Activated CD8-positive, alpha-beta memory T cell treated with anti-CD3 and anti-CD28 coated beads, Interleukin-2, amount 50 U/mL, for 24 hours (primary cell): ENCODE measurements at regions not wholly inside any gene's neighbourhood (a gene's known extent, or its start where the extent isn't known, plus 50 kb on each side); places are given as distances from the start of the nearest gene placed in this dataset.

Experiments
- DNase-seq: peaks from one replicate; pipeline ENCODE4 v3.0.0-alpha.2; 2020; ENCODE audit errors: extremely low read depth

DNA sequence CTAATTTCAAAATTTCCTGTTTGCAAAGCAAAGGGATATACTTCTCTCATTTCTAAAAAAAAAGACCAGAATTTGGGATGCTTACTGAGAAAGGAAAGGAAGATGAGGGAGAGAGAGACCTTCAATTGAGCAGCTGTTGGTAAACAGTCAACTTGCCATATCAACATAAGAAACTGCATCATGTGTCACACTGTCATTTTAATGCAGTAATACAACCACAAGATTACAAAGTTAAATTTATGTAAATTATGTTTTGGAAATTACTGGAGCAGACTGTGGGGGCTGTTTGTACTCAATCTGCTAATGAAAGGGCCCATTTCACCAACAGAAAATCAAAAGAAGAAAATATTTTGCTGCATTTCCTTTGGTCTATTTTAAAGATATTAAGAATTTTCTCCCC lies 370.4 kb upstream of the TMPO start:
- DNase-seq = no peak

DNA sequence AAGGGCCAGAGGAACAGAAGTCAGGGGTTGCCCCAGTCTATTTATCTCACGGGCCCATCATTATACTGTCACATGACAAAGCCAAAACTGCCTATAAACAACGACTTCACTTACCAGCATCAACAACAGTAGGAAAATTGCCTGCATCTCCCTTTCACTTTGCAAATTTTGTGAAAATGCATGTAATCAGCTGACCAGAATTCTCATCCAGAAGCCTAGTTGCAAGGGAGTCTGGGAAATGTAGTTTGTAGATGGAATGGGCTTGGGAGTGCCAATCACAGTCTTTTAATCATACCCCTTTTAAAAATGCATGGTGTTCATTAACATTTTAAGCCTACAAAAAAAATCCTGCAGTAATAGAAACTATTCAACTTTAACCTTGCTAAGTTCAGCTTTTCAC lies 369.3 kb upstream of the TMPO start:
- DNase-seq = no peak

DNA sequence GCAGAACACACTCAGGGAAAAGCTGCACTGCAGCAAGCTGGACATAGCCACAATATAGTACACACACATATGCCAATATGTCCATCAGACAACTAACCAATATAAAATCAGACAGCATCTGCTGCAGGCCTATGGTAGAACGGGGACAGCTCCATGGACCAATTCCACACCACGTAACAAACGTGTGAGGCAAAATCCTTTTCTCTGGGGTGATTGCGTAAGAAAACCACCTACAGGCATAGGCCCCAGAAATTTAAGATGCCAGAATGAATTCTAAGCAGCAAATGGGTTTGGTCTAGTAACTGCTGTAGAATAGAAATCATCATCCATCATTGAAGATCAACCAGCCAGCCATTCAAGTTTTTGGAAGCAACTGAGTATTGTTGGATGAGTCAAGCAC lies 368.9 kb upstream of the TMPO start:
- no peak for DNase-seq

DNA sequence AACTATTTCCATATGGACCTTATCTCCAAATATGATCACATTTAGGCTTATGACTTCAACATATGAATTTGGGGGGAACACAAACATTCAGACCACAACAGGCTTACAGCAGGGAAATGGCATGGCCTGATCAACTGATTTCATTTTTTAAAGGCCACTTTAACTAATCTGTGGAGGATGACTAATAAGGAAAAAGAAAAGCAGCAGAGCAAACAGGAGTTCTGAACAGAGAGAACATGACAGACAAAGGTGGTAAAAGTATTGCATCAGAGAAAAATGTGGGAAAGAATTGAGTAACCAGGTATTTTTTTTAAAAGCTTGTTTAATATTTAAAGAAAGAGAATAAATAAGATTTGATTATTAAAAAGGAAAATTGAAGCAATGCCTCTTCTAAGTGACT lies 366.1 kb upstream of the TMPO start:
- DNase-seq = no peak

DNA sequence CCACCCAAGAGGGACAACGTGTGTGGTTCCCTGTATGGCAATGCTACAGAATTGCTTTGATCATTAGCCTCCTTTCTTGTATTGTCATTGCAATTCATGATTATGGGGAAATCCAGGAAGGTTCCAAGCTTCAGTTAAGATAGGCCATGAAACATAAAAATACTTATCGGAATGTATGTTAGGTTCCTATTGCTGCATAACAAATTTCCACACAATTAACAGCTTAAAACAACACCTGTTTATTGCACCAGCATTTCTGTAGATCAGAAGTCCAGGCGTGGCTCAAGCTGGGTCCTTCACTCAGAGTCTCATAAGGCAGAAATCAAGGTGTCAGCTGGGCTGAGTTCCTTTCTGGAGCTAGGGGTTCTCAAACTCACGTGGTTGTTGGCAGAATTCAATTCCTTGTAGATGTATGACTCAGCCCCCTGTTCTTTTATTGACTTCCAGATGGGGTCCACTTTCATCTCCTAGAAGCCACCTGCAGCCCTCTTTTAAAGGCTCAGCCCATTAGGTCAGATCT lies 365.6 kb upstream of the TMPO start:
- no peak for DNase-seq

- DNase-seq = no peak
Measured at GRCh38 chr12:98151105-98151590, 364.2 kb upstream of the TMPO start.

DNA sequence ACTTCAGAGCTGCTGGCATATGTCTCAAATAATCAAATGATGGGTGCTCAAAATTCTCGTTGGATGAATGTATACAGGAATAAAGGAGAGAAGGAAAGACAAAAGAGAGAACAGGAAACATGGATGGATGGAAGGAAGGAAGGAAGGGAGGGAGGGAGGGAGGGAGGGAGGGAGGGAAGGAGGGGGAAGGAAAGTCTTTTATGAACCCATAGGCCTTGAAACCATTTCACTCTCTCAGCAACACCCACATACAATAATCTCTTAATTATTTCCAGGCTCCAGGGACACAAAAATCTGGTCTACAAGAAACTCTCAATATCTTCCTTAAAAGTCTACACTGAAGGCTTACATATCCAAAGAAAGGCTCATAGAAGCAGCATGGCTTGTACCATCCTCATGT lies 363.4 kb upstream of the TMPO start:
- DNase-seq = no peak

GRCh38 chr12:98154850-98155249 lies 360.5 kb upstream of the TMPO start:
- no peak for DNase-seq

DNA sequence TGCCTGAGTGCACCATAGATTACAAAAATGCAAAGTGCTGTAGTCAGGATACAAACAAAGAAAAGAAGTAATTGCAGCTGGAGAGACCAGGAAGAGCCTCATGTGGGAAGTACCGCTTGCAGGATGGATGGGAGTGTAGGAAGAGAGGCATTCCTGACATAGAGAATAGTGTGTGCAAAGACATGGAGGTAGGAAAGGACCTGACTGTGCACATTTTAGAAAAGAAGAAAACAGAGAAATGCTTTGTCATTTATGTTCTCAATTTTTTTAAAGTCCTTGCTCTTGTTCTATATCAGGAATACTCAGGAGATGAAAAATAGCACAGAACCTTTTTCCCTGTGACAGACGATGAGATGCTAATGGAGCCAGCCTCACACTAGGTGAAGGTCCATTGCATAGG lies 358.7 kb upstream of the TMPO start:
- no peak for DNase-seq

- no peak for DNase-seq
Measured at GRCh38 chr12:98162906-98163678, 352.3 kb upstream of the TMPO start.

DNA sequence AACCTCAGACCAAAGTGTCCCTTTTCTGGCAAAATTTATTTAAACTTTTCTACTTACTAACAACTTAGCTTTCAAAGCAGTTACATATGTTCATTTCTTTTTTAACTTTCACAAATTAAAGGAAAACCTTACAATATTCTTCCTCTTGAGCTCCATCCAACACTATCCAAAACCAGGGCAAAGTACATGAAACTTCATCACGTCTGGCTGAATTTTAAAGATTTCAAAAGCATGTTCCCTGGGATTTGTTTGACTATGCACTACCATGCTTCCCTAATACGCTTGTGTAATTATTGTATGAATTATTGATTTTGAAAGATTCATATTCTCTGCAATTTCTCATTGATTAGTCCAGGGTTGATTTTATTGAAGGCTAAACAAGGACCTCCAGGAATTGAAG lies 343.1 kb upstream of the TMPO start:
- no peak for DNase-seq

DNA sequence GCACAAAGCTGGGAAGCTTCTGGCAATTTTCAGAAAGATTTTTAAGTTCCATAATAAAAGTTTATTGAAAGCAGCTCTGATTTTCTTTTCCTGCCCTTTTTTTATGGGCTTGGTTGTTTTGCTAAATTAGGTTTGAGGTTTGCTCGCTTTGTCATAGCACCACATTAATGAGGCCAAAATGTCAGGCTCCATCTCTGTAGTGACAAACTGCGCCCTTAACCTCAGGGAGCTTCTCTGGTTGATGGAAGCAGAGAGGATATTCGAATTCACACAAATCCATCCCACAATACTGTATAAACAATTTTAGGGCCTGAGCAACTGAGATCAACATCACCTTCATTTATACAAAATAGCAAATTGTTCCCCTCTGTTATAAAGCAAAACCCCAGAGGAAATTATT lies 342.6 kb upstream of the TMPO start:
- DNase-seq = no peak

GRCh38 chr12:98173773-98174427 lies 341.5 kb upstream of the TMPO start:
- DNase-seq = no peak

DNA sequence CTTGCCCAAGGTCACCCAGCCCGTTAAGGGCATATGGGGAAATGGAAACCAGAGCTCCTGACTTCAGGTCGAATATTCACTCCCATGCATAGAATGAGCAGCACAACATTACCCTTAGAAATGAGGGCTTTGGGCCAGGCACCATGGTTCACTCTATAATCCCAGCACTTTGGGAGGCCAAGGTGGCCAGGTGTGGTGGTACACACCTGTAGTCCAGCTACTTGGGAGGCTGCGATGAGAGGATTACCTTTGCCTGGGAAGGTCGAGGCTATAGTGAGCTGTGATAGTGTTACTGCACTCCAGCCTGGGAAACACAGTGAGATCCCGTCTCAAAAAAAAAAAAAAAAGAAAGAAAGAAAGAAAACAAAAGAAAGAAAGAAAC lies 341.0 kb upstream of the TMPO start:
- no peak for DNase-seq

- no peak for DNase-seq
Measured at GRCh38 chr12:98178126-98178525, 337.3 kb upstream of the TMPO start.

DNA sequence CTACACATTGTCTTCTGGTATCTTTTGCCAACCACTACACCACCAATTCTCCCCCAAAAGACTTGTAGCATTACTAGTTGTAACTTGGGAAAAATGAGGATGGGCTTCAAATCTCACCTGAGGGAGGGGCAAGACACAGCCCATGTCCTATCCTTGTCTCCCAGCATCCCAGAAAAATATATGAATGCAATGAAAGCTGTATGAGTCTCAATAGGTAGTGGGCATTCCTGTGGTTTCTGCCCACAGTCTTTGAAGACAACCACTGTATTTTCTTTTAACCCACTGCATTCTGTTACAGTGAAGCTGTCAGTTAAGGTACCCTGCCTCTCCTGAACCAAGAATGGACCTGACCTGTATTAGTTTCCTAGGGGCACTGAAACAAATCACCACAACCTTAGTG lies 336.2 kb upstream of the TMPO start:
- DNase-seq = no peak

DNA sequence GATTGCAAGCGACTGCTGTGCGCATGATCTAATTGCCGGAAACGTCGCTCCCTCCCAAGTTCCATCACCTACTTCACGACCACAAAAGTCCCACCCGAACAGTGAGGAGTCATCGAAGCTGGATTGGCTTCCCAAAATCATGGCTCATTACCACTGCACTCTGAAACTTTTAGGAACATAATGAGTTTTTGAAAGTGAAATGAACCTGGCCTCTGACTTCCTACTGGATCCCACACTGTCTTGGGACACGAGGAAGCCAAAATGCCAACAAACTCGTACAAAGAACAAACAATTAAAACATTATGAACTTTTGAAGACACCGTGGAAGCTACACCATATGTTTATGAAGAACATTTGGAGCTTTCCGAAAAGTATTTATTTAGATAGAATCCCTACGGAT lies 334.8 kb upstream of the TMPO start:
- DNase-seq = no peak

GRCh38 chr12:98182821-98183220 lies 332.6 kb upstream of the TMPO start:
- DNase-seq = no peak

- no peak for DNase-seq
Measured at GRCh38 chr12:98185606-98186005, 329.8 kb upstream of the TMPO start.

- DNase-seq = no peak
Measured at GRCh38 chr12:98188650-98189077, 326.7 kb upstream of the TMPO start.

- no peak for DNase-seq
Measured at GRCh38 chr12:98194591-98194990, 320.8 kb upstream of the TMPO start.

DNA sequence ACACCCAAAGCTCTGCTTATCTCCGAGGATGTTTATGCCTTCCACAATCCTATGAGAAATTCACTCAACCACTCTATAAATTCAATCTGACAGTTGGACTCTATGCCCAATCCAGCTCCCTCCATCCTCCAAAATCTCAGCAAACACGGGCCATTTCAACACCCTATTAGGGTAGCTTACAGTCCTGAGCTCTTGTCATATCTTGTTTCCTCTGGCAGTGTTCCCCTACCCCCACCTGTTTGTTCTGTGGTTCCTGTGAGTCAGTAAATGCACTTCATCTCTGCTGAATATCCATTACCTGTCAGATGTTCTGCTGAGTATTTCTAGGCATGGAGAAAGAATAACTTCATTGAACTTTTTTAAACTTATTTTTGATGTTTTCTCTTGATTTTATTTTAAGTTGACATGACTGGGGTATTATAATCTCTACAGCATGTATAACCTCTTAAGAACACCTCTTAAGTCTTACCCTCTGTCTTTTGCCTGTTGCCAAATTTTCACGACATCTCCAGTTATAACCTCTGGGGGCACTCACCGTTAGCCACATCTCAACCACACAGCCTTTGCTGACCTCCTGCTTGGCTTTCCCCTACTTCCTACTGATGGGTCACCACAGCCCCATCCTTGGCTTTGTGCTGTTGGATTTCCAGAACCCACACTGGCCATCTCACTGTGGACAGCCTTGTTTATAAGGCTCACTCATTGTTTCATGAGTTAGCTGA lies 317.0 kb upstream of the TMPO start:
- no peak for DNase-seq

DNA sequence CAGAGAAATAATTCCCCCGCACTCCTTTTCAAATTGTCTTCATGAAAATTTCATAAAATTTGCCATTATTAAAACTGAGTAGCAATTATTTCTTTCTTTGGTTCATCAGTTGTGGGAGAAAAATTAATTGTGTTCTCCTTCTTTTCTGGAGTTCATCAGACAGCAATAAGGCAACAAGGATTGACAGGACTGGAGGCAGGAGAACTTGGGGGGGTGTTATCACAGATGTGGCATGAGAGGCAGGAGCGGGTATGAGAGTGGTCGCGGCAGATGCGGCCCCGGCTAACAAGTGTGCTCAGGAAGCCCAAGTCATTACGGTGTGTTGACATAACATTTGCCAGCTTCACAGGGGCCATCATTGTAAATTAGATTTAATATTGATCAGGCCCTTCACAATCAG lies 306.6 kb upstream of the TMPO start:
- no peak for DNase-seq
